ENCODE measurements at regions not wholly inside any gene's neighbourhood (a gene's known extent, or its start where the extent isn't known, plus 50 kb on each side); places are given as distances from the start of the nearest gene placed in this dataset.

DNA sequence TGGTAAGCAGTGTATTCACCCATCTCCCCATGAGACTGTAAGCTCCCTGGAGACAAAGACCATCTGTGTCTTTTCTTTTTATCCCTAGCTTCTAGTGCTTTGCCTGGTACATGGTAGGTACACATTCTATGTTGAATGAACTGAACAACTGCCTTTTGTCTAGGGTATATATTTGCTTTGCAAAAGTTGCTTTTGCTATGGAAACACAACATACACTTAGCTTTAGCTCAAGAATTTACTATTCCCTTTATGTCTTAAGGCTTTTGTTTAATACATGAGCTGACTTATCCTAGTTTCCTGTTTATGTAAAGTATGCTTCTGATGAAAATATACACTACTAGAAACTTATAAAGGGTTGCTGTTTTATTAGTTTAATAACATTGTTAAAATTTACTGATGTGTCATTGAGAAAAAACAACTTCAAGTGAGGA, 198.2 kb downstream of the PRL start:
- H3K4me3 ChIP-seq (ENCODE audit: low read depth, low read length): no peak overlapping the region
- in situ Hi-C loops (cut with HindIII; ENCODE audit: low sequenced_read_pairs): no loop called here
- TF ChIP-seq, protein P1, sequence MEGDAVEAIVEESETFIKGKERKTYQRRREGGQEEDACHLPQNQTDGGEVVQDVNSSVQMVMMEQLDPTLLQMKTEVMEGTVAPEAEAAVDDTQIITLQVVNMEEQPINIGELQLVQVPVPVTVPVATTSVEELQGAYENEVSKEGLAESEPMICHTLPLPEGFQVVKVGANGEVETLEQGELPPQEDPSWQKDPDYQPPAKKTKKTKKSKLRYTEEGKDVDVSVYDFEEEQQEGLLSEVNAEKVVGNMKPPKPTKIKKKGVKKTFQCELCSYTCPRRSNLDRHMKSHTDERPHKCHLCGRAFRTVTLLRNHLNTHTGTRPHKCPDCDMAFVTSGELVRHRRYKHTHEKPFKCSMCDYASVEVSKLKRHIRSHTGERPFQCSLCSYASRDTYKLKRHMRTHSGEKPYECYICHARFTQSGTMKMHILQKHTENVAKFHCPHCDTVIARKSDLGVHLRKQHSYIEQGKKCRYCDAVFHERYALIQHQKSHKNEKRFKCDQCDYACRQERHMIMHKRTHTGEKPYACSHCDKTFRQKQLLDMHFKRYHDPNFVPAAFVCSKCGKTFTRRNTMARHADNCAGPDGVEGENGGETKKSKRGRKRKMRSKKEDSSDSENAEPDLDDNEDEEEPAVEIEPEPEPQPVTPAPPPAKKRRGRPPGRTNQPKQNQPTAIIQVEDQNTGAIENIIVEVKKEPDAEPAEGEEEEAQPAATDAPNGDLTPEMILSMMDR (IDR thresholded peaks at IDR 0.05; ENCODE audit: low read depth, low read length): no peak
- DNase-seq (ENCODE audit: low read depth, low spot score): no peak

DNA sequence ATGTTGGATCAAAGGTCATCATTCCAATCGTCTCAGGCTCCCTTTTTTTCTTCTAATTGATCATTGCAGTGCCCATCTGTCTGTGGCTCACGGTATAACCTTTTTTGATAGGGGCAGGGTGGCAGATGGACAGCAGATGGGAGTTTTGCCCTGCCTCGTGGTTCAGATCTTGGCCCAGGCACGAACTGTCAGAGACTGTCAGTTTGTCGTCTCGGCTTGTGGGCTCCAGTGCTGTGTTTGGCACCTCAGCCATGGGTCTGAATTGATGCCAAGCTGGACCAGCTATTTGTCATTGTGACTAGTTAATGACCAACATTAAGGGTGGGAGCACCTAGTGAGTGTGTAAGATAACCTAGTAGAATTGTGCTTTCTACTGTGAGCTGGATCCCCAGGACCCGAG, 197.6 kb downstream of the PRL start:
- TF ChIP-seq, protein P1 (IDR thresholded peaks at IDR 0.05; ENCODE audit: low read depth, low read length): no peak
- no peak for DNase-seq (ENCODE audit: low read depth, low spot score)
- in situ Hi-C loops (cut with HindIII; ENCODE audit: low sequenced_read_pairs): no loop called here
- H3K4me3 ChIP-seq (ENCODE audit: low read depth, low read length): no peak overlapping the region

DNA sequence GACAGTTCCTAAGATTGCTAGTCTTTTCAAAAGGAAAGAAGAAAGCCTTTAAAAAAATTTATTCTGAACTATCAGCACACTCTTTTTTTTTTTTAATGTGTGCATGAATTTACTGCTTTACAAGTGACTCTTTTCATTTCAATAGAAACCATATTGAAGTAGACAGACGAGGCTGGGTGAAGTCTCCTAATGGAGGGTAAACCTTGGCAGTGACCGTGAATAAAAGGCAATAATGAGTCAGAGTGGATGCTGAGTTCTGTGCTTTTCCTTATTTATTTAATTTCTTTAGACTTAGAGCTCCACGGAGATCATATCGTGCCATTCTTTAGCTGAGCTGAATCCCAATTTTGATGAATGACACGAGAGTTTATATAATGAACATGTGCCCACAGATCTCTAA, 196.9 kb downstream of the PRL start:
- in situ Hi-C loops (cut with HindIII; ENCODE audit: low sequenced_read_pairs): no loop called here
- TF ChIP-seq, protein P1 (IDR thresholded peaks at IDR 0.05; ENCODE audit: low read depth, low read length): no peak
- H3K4me3 ChIP-seq (ENCODE audit: low read depth, low read length): no peak overlapping the region
- DNase-seq (ENCODE audit: low read depth, low spot score): no peak

DNA sequence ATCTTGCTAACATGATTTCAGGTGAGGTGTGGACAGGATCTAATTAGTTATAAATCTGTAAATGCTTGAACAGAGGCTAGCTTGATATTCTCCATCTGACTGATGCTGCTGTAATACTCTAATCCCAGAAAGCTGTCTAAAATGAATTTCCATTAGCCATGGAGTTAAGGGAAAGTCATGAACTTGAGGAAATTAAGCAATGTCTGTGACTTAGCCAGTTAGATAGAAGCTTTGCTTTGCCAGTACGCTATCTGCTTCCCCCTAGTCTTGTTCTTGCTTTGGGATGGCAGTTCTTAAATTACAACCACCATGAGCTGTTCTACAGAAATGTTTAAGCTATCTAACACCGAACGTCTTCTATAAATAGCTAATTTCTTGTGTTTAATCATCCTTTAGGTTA, 195.7 kb downstream of the PRL start:
- TF ChIP-seq, protein P1 (IDR thresholded peaks at IDR 0.05; ENCODE audit: low read depth, low read length): no peak
- no peak overlapping the region for H3K4me3 ChIP-seq (ENCODE audit: low read depth, low read length)
- no peak for DNase-seq (ENCODE audit: low read depth, low spot score)
- in situ Hi-C loops (cut with HindIII; ENCODE audit: low sequenced_read_pairs): no loop called here

DNA sequence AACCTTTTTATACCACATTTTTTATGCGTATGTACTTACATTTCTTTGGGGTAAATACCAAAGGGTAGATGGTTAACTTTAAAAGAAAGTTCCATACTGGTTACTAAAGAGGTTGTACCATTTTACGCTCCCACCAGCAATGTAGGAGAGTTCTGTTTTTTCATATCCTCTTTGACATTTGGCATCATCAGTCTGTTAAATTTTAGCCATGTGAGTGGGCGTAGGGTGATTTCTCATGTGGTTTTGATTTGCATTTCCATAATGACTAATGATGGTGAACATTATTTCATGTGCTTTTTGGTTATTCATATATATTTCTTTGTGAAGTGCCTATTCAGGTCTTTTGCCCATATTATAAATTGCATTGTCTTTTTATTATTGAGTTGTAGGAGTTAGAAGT, 194.2 kb downstream of the PRL start:
- no peak for DNase-seq (ENCODE audit: low read depth, low spot score)
- in situ Hi-C loops (cut with HindIII; ENCODE audit: low sequenced_read_pairs): no loop called here
- TF ChIP-seq, protein P1 (IDR thresholded peaks at IDR 0.05; ENCODE audit: low read depth, low read length): no peak
- no peak overlapping the region for H3K4me3 ChIP-seq (ENCODE audit: low read depth, low read length)

DNA sequence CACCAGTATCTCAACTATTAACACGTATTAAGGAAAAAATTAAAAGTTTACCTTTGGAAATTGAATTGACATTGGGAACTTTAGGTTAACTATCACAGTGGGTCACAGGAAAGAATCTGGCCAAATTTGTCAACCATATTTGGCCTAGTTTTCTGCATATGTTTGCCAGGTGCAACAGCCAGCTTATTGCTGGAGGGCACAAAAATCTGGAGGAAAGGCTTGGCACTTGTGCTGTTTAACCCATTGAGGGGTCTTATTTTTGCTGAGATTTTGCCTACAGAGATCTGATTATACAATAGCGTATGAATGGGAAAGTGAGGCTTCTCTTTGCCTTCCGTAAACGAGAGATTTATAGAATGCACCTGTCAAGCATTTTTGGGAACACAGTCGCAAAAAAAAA, 190.4 kb downstream of the PRL start:
- in situ Hi-C loops (cut with HindIII; ENCODE audit: low sequenced_read_pairs): no loop called here
- no peak overlapping the region for H3K4me3 ChIP-seq (ENCODE audit: low read depth, low read length)
- no peak for DNase-seq (ENCODE audit: low read depth, low spot score)
- TF ChIP-seq, protein P1 (IDR thresholded peaks at IDR 0.05; ENCODE audit: low read depth, low read length): no peak

DNA sequence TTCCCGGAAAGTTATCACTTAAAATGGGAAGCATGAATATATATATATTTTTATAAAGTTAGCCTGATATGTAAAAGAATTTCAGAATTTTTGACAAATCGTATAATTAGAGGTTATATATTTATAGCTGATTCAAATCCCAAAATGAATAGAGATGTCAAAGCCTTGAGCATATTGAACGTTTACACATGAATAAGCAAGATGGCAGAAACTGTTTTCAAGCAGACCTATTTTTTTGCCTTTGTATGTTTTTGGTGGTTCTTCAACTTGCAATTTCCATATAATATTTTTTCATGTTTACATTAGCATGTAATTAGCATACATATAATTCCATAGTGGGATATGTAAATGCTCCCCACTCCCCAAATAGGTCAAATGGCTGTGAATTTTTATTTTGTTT, 189.9 kb downstream of the PRL start:
- in situ Hi-C loops (cut with HindIII; ENCODE audit: low sequenced_read_pairs): no loop called here

More for the DNA sequence above, 189.9 kb downstream of the PRL start:
- no peak overlapping the region for H3K4me3 ChIP-seq (ENCODE audit: low read depth, low read length)
- no peak for DNase-seq (ENCODE audit: low read depth, low spot score)
- TF ChIP-seq, protein P1 (IDR thresholded peaks at IDR 0.05; ENCODE audit: low read depth, low read length): no peak
